Nephron (organoid): ENCODE measurements at regions not wholly inside any gene's neighbourhood (a gene's known extent, or its start where the extent isn't known, plus 50 kb on each side); places are given as distances from the start of the nearest gene placed in this dataset.

Source experiments
- H3K27ac Mint-ChIP-seq, 3 experiments: 2 replicates each; pipeline ENCODE4 v1.8.0; 2020; ENCODE audit warnings: mixed read lengths in 3 of 3, mild to moderate bottlenecking in 2 of 3, moderate library complexity in 1 of 3
- H3K27me3 Mint-ChIP-seq: 2 replicates; pipeline ENCODE4 v1.8.0; 2021; ENCODE audit warnings: low read depth, mild to moderate bottlenecking, moderate library complexity, mixed read lengths
- H3K36me3 Mint-ChIP-seq: 2 replicates; pipeline ENCODE4 v1.8.0; 2020; ENCODE audit warnings: low read depth, mixed read lengths
- H3K4me1 Mint-ChIP-seq: 2 replicates; pipeline ENCODE4 v1.8.0; 2020; ENCODE audit warnings: mixed read lengths
- H3K4me3 Mint-ChIP-seq, 3 experiments: 2 replicates each; pipeline ENCODE4 v1.8.0; 2020; ENCODE audit warnings: mild to moderate bottlenecking in 3 of 3, mixed read lengths in 3 of 3, moderate library complexity in 2 of 3
- H3K9me3 Mint-ChIP-seq: 2 replicates; pipeline ENCODE4 v1.8.0; 2020; ENCODE audit warnings: mixed read lengths
- CTCF ChIP-seq, 3 experiments: fragments of 200-600 bp; sonication (generic); IDR thresholded peaks; one replicate each; pipeline ENCODE4 v1.5.0; 2021; ENCODE audit warnings: antibody characterized with exemption in 3 of 3; ENCODE audit not compliant: unreplicated experiment in 3 of 3

- no peak for TF ChIP-seq CTCF (IDR thresholded peaks at IDR 0.05; ENCODE audit: unreplicated experiment in 3 of 3)
- Mint-ChIP-seq H3K36me3 (no peaks in the 10 kb centered on the region), H3K27ac (peak overlapping the region in 2 of 3 experiments; percentile 10 to 31), H3K4me1 (peaks cover 39% of the 10 kb centered on the region), H3K27me3 (no peaks in the 10 kb centered on the region), H3K4me3 (no peak overlapping the region), H3K9me3 (peaks cover 13% of the 10 kb centered on the region)
Measured at GRCh38 chr3:30199855-30200254, 406.5 kb upstream of the TGFBR2 start.

- Mint-ChIP-seq H3K36me3 (no peaks in the 10 kb centered on the region), H3K4me3 (no peak overlapping the region), H3K27ac (no peak overlapping the region), H3K9me3 (peaks cover 18% of the 10 kb centered on the region), H3K27me3 (no peaks in the 10 kb centered on the region), H3K4me1 (peaks cover 29% of the 10 kb centered on the region)
- TF ChIP-seq CTCF (IDR thresholded peaks at IDR 0.05; ENCODE audit: unreplicated experiment in 3 of 3), result no peak
Measured at GRCh38 chr3:30201715-30202114, 404.7 kb upstream of the TGFBR2 start.

GRCh38 chr3:30203301-30203700, 403.1 kb upstream of the TGFBR2 start:
- H3K9me3 Mint-ChIP-seq, result peaks cover 18% of the 10 kb centered on the region
- H3K4me3 Mint-ChIP-seq, result no peak overlapping the region
- no peaks in the 10 kb centered on the region for H3K36me3 Mint-ChIP-seq
- H3K4me1 Mint-ChIP-seq, result peaks cover 22% of the 10 kb centered on the region
- H3K27me3 Mint-ChIP-seq, result no peaks in the 10 kb centered on the region
- no peak overlapping the region for H3K27ac Mint-ChIP-seq
- TF ChIP-seq CTCF (IDR thresholded peaks at IDR 0.05; ENCODE audit: unreplicated experiment in 3 of 3), result no peak

- peaks cover 18% of the 10 kb centered on the region for H3K9me3 Mint-ChIP-seq
- TF ChIP-seq CTCF (IDR thresholded peaks at IDR 0.05; ENCODE audit: unreplicated experiment in 3 of 3), result no peak
- peaks cover 14% of the 10 kb centered on the region for H3K4me1 Mint-ChIP-seq
- H3K27ac Mint-ChIP-seq, result no peak overlapping the region
- no peak overlapping the region for H3K4me3 Mint-ChIP-seq
- H3K36me3 Mint-ChIP-seq, result no peaks in the 10 kb centered on the region
- no peaks in the 10 kb centered on the region for H3K27me3 Mint-ChIP-seq
Measured at GRCh38 chr3:30204126-30204525, 402.3 kb upstream of the TGFBR2 start.

GRCh38 chr3:30206051-30206450, 400.4 kb upstream of the TGFBR2 start:
- no peak for TF ChIP-seq CTCF (IDR thresholded peaks at IDR 0.05; ENCODE audit: unreplicated experiment in 3 of 3)
- Mint-ChIP-seq H3K4me3 (no peak overlapping the region), H3K27me3 (no peaks in the 10 kb centered on the region), H3K9me3 (peaks cover 12% of the 10 kb centered on the region), H3K4me1 (no peaks in the 10 kb centered on the region), H3K27ac (no peak overlapping the region), H3K36me3 (no peaks in the 10 kb centered on the region)

GRCh38 chr3:30221619-30222018, 384.8 kb upstream of the TGFBR2 start:
- Mint-ChIP-seq H3K9me3 (peaks cover 24% of the 10 kb centered on the region), H3K36me3 (no peaks in the 10 kb centered on the region), H3K27ac (no peak overlapping the region), H3K4me1 (no peaks in the 10 kb centered on the region), H3K27me3 (no peaks in the 10 kb centered on the region), H3K4me3 (no peak overlapping the region)
- no peak for TF ChIP-seq CTCF (IDR thresholded peaks at IDR 0.05; ENCODE audit: unreplicated experiment in 3 of 3)
